Gastrocnemius medialis (tissue), 4 donors: ENCODE measurements at regions not wholly inside any gene's neighbourhood (a gene's known extent, or its start where the extent isn't known, plus 50 kb on each side); places are given as distances from the start of the nearest gene placed in this dataset.

Source experiments
- CTCF ChIP-seq, 5 experiments: fragments of 450-650 bp in 3 of 5; fragments of 200-600 bp in 2 of 5; sonication (generic) in 2 of 5; IDR thresholded peaks in 4 of 5; conservative IDR thresholded peaks in 1 of 5; 1 replicate in 4 of 5; 2 replicates in 1 of 5; pipeline ENCODE4 v1.5.1; 2016 to 2019; ENCODE audit warnings: antibody characterized with exemption in 5 of 5, mild to moderate bottlenecking in 3 of 5, moderate library complexity in 3 of 5
- POLR2A ChIP-seq, 2 donors: fragments of 450-650 bp; IDR thresholded peaks; one replicate each; pipeline ENCODE4 v1.6.1; 2017; ENCODE audit warnings: antibody characterized with exemption in 2 of 2, mild to moderate bottlenecking in 2 of 2, moderate library complexity in 2 of 2

GRCh38 chr7:84914598-84914997 is 272.3 kb downstream of the SEMA3D start:
- TF ChIP-seq CTCF (IDR thresholded peaks at IDR 0.05 in 4 of 5, conservative IDR thresholded peaks at IDR 0.05 in 1 of 5) = no peak
- TF ChIP-seq POLR2A (IDR thresholded peaks at IDR 0.05) = no peak
